HUES6 (cell line): ENCODE measurements at regions not wholly inside any gene's neighbourhood (a gene's known extent, or its start where the extent isn't known, plus 50 kb on each side); places are given as distances from the start of the nearest gene placed in this dataset.

ENCODE experiments used
- H3K27ac ChIP-seq: 2 replicates; pipeline ENCODE4 v1.7.0; 2013; ENCODE audit warnings: low read depth, mild to moderate bottlenecking, low read length, inconsistent platforms
- H3K27me3 ChIP-seq: 2 replicates; pipeline ENCODE4 v1.6.1; 2013; ENCODE audit warnings: low read length; ENCODE audit not compliant: control insufficient read depth, insufficient read depth
- H3K36me3 ChIP-seq: 2 replicates; pipeline ENCODE4 v1.6.1; 2013; ENCODE audit warnings: low read length; ENCODE audit not compliant: control insufficient read depth, insufficient read depth
- H3K4me1 ChIP-seq: 2 replicates; pipeline ENCODE4 v1.6.1; 2013; ENCODE audit warnings: low read length; ENCODE audit not compliant: control insufficient read depth, insufficient read depth
- H3K4me3 ChIP-seq: 2 replicates; pipeline ENCODE4 v1.5.1; 2013; ENCODE audit warnings: low read depth, low read length
- H3K9ac ChIP-seq: one replicate; pipeline ENCODE4 v1.6.1; 2013; ENCODE audit warnings: mild to moderate bottlenecking, low read length
- H3K9me3 ChIP-seq: 2 replicates; pipeline ENCODE4 v1.6.1; 2013; ENCODE audit warnings: low read depth, low read length; ENCODE audit not compliant: control insufficient read depth, insufficient read depth

DNA sequence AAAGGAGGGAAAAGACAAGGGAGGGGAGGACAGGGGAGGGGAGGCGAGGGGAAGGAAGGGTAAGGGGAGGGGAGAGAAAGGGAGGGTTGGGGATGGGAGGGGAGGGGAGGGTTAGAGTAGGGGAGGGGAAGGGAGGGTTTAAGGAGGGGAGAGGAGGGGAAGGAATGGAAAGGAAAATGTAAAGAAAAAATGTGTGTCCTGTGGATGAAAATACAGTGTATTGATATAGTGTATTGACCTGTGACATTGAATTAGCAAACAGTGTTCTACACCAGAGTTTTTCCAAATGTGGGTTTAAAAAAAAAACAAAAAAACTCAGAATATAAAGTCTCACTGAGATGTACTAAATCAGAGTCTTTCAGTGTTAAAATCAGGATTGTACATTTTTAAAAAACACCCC lies 1279.8 kb upstream of the ADGRL2 start:
- H3K9ac ChIP-seq = no peak overlapping the region
- H3K9me3 ChIP-seq = no peaks in the 10 kb centered on the region
- no peak overlapping the region for H3K4me3 ChIP-seq
- no peaks in the 10 kb centered on the region for H3K27me3 ChIP-seq
- no peaks in the 10 kb centered on the region for H3K36me3 ChIP-seq
- H3K27ac ChIP-seq = no peak overlapping the region
- H3K4me1 ChIP-seq = no peaks in the 10 kb centered on the region

DNA sequence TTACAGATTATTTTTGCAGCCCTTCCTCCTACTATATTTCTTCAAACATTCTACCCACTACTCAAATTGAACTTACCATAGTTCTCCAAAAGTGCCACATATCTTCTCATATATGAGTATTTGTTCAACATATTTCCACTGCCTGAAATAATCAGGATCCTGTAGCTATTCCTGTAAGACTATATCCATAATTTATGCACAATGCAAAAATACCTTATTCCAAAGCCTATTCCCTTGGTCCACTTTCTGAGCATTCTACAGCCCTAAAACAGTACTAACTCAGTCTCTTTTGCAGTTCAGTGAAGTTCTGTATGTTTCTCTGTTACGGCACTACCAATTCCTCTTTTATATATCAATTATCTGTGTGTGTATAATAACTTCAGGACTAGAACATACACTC lies 1283.7 kb upstream of the ADGRL2 start:
- no peaks in the 10 kb centered on the region for H3K4me1 ChIP-seq
- no peak overlapping the region for H3K27ac ChIP-seq
- no peaks in the 10 kb centered on the region for H3K9me3 ChIP-seq
- H3K9ac ChIP-seq = no peak overlapping the region
- H3K27me3 ChIP-seq = no peaks in the 10 kb centered on the region
- H3K36me3 ChIP-seq = no peaks in the 10 kb centered on the region
- no peak overlapping the region for H3K4me3 ChIP-seq

DNA sequence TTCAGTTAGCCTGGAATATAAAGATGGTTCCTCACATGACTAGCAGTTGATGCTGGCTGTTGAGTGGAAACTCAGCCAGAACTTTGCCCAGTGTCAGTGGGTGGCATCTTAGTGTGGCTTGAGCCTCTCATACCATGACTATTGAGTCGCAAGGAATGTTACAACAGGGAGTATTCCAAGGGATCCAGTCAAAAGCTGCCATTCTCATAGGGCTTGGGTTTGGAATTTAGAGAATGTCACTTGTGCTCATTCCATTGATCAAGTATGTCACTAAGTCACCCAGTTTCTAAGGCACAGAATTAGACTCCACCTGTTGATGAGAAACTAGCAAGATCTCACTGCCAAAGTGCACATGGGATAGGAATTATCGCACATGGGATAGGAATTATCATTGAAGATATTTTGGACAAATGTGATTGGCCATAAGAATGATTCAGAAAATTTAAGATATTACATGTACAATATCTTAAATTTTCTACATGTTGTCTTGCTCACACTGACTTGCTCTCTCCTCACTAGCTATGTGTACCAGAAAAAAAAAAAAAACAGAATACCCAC lies 1290.7 kb upstream of the ADGRL2 start:
- H3K9me3 ChIP-seq = no peaks in the 10 kb centered on the region
- H3K27ac ChIP-seq = no peak overlapping the region
- H3K9ac ChIP-seq = no peak overlapping the region
- H3K36me3 ChIP-seq = no peaks in the 10 kb centered on the region
- no peaks in the 10 kb centered on the region for H3K27me3 ChIP-seq
- peaks cover 4% of the 10 kb centered on the region; the same call in 1 of the 2 replicates for H3K4me1 ChIP-seq
- H3K4me3 ChIP-seq = no peak overlapping the region

DNA sequence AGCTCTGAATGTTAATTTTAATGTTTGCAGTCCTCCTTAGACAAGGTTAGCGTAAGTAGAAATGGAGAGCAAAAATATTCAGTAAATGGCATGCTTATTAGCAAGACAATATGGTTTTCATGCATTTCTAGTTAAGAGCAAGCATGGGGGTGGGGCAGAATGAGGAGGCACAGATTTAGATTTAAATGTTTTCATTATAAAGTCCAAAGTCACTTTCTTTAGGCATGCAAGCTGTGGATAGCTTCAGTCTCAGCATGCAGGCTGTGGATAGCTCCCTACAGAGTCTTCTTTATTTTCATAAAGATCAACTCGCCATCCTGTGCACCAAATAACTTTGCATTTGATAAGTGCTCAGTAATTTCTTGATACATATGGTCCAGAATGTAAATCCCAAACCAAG lies 1294.5 kb upstream of the ADGRL2 start:
- no peaks in the 10 kb centered on the region for H3K9me3 ChIP-seq
- no peak overlapping the region for H3K4me3 ChIP-seq
- no peaks in the 10 kb centered on the region for H3K36me3 ChIP-seq
- H3K27me3 ChIP-seq = no peaks in the 10 kb centered on the region
- no peak overlapping the region for H3K27ac ChIP-seq
- peaks cover 4% of the 10 kb centered on the region; the same call in 1 of the 2 replicates for H3K4me1 ChIP-seq
- no peak overlapping the region for H3K9ac ChIP-seq

DNA sequence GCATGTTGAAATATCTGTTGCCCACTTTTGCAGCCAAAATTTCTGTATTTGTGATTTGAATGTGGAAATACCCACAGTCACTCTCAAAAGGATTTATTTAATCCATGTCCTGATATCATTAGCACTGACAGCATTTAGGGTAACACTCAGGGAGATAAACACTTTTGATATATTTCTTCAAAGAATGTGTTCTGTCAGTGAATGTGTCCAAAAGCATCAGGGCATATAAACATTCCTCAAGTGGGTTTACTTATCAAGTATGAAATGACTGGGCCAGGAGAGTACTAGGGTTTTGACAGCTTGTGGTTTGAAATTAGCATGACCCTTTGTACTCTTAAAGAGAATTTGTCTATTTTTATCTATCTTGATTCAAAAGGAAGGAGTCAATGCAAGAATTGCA lies 1302.1 kb upstream of the ADGRL2 start:
- H3K4me3 ChIP-seq = no peak overlapping the region

DNA sequence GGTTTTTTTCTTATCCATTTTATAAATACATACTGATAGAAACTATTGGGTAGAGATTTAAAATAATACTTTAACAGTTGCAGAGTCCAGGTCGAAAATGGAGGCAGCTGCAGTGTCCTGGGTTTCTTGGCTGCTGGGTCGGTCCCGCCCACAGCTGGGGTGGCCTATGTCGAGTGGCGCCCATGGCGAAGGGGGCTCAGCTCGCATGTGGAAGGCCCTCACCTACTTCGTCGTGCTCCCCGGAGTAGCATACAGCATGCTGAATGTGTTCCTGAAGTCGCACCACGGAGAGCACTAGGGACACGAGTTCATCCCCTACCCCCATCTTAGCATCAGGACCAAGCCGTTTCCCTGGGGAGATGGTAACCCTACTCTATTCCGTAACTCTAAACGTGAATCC lies 1304.9 kb upstream of the ADGRL2 start:
- H3K4me3 ChIP-seq = no peak overlapping the region
- H3K27ac ChIP-seq = no peak overlapping the region
- H3K9ac ChIP-seq = no peak overlapping the region
- H3K9me3 ChIP-seq = no peaks in the 10 kb centered on the region
- H3K36me3 ChIP-seq = no peaks in the 10 kb centered on the region
- no peaks in the 10 kb centered on the region for H3K27me3 ChIP-seq
- H3K4me1 ChIP-seq = no peaks in the 10 kb centered on the region

More for the DNA sequence above, 1302.1 kb upstream of the ADGRL2 start:
- Histone ChIP-seq H3K4me1 (no peaks in the 10 kb centered on the region), H3K27ac (no peak overlapping the region), H3K9ac (no peak overlapping the region), H3K36me3 (no peaks in the 10 kb centered on the region), H3K9me3 (no peaks in the 10 kb centered on the region), H3K27me3 (no peaks in the 10 kb centered on the region)

DNA sequence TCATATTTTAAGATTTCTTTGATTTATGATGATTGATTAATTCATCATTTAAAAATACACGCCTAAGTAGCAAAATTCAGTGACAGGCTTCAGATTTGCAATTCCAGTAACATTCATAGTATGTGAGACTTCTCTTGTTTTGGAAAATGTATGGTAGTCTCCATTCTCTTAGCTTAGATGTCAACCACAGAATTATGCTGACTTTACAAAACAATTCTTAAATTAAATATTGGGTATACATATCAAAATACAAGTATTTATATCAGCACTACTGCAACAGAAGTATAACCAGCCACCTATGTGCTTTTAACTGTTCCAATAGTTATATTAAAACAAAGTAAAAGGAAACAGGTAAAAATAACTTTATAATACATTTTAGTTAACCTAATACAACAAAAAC lies 1328.6 kb upstream of the ADGRL2 start:
- H3K4me1 ChIP-seq = no peaks in the 10 kb centered on the region
- H3K27ac ChIP-seq = no peak overlapping the region
- no peaks in the 10 kb centered on the region for H3K36me3 ChIP-seq
- H3K9me3 ChIP-seq = no peaks in the 10 kb centered on the region
- no peak overlapping the region for H3K4me3 ChIP-seq
- H3K9ac ChIP-seq = no peak overlapping the region
- no peaks in the 10 kb centered on the region for H3K27me3 ChIP-seq

DNA sequence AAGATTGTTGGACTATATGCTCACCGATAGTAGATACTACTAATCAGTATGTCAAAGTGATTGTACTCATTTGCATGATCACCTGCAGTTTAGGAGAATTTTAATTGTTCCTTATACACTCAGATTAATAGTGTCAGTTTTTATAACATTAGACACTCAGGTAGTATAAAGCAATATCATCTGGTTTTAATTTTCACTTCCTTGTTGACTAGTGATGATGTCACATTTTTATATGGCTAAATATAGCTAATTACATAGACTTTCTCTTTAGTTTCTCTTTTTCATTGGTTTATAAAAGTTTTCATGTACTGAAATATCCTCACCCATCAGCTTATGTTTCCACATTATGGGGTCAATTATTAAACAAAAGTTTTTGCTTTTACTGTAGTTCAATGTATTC lies 1332.4 kb upstream of the ADGRL2 start:
- Histone ChIP-seq H3K27ac (no peak overlapping the region), H3K9me3 (no peaks in the 10 kb centered on the region)

DNA sequence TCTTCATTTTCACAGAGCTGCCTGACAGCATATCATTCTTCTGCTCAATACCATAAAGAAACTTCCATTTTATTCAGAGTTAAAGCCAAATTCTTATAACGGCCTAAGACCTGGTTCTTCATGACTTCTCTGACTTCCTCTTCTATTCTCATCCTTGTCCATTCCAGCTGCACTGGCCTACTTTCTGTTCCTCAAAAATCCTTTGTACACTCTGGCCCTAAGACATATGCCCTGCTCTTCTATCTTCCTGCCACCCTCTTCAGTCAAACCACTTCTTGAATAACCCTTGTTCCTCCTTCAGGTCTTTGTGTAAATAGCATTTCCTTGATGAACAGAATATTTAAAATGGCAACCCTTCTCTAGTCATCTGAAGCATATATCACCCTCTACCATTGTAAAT lies 1338.7 kb upstream of the ADGRL2 start:
- H3K9ac ChIP-seq = no peak overlapping the region
- no peaks in the 10 kb centered on the region for H3K27me3 ChIP-seq
- no peak overlapping the region for H3K27ac ChIP-seq
- no peak overlapping the region for H3K4me3 ChIP-seq
- H3K4me1 ChIP-seq = no peaks in the 10 kb centered on the region
- H3K9me3 ChIP-seq = no peaks in the 10 kb centered on the region
- no peaks in the 10 kb centered on the region for H3K36me3 ChIP-seq

More for the DNA sequence above, 1332.4 kb upstream of the ADGRL2 start:
- H3K4me1 ChIP-seq = no peaks in the 10 kb centered on the region
- no peaks in the 10 kb centered on the region for H3K27me3 ChIP-seq
- H3K4me3 ChIP-seq = no peak overlapping the region
- no peaks in the 10 kb centered on the region for H3K36me3 ChIP-seq
- H3K9ac ChIP-seq = no peak overlapping the region

DNA sequence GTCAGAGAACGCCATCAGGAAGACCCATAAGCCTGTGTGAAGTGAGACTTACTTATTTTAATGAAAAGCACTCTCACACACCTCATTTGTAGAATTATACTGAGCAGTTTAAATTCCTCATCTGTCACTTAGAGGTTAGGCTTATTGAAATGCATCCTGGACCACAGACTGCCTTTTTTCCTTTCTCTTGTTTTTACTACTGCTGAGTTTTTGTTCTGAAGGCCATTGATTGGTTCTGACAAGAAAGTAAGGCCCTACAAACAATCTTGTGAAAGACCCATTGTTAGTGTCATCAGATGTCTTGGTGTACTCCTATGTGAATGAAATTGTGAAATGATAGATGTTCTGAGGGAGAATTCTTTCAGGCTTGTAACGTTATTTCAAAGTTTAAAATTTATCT lies 1343.3 kb upstream of the ADGRL2 start:
- no peaks in the 10 kb centered on the region for H3K4me1 ChIP-seq
- no peaks in the 10 kb centered on the region for H3K9me3 ChIP-seq
- no peak overlapping the region for H3K4me3 ChIP-seq
- no peaks in the 10 kb centered on the region for H3K36me3 ChIP-seq
- no peaks in the 10 kb centered on the region for H3K27me3 ChIP-seq
- H3K27ac ChIP-seq = no peak overlapping the region
- H3K9ac ChIP-seq = no peak overlapping the region

DNA sequence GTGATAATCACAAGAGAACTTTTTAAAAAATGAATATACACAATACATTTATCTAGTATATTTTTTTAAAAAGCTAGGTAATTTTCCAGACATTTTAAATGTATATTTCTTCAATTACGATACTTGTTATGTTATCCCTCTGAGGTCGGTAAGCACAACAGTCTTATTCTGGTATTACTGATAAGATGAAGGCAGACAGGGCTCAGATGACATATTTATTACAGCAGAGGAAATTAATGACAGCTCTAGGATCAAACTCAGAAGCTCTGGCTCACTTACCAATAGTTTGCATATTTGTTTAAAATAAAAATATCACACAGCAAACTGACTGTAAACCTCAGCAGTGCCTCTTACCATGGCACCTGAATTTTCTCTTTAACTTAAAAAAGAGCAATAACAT lies 1347.0 kb upstream of the ADGRL2 start:
- no peaks in the 10 kb centered on the region for H3K4me1 ChIP-seq
- no peaks in the 10 kb centered on the region for H3K9me3 ChIP-seq
- H3K27me3 ChIP-seq = no peaks in the 10 kb centered on the region
- no peaks in the 10 kb centered on the region for H3K36me3 ChIP-seq
- H3K27ac ChIP-seq = no peak overlapping the region
- H3K4me3 ChIP-seq = no peak overlapping the region
- no peak overlapping the region for H3K9ac ChIP-seq

DNA sequence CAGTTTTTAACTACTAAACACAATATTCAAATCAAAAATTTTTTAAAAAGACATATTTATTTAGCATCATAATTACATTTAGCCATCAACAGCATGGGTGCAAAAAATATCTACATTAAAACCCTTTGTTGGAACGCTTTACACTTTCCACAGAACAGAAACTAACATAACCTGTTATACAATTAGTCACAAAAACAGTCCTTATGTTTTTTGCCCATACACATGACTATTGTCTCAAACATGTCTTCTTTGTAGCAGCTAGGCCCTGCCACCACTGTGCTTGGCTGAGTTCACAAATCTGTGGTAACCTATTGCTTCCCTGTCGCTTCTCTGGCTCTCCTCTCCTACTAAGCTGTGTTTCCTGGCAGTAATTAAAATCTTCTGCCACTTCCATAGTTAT lies 1350.0 kb upstream of the ADGRL2 start:
- Histone ChIP-seq H3K4me3 (no peak overlapping the region), H3K27me3 (no peaks in the 10 kb centered on the region), H3K9ac (no peak overlapping the region), H3K27ac (no peak overlapping the region), H3K4me1 (no peaks in the 10 kb centered on the region), H3K36me3 (no peaks in the 10 kb centered on the region), H3K9me3 (no peaks in the 10 kb centered on the region)
